GM12892 (cell line): ENCODE measurements at regions not wholly inside any gene's neighbourhood (a gene's known extent, or its start where the extent isn't known, plus 50 kb on each side); places are given as distances from the start of the nearest gene placed in this dataset.

Source experiments
- POLR2A ChIP-seq: IDR thresholded peaks from 2 replicates; pipeline ENCODE4 v1.6.1; 2011; ENCODE audit warnings: low read depth, low read length, control low read depth
- POLR2AphosphoS5 ChIP-seq: IDR thresholded peaks from 2 replicates; pipeline ENCODE4 v1.6.1; 2011; ENCODE audit warnings: low read depth, low read length, control low read depth
- TAF1 ChIP-seq: IDR thresholded peaks from 2 replicates; pipeline ENCODE4 v1.6.1; 2011; ENCODE audit warnings: low read depth, mild to moderate bottlenecking, control low read depth, low read length, borderline replicate concordance

GRCh38 chr10:128922172-128922571 lies 544.9 kb upstream of the MGMT start:
- TF ChIP-seq POLR2A (no peak), TAF1 (no peak), POLR2AphosphoS5 (no peak)
